ENCODE measurements at regions not wholly inside any gene's neighbourhood (a gene's known extent, or its start where the extent isn't known, plus 50 kb on each side); places are given as distances from the start of the nearest gene placed in this dataset.
"Not testable (repeated sequence)": the region's sequence is repeated elsewhere in the genome, so short reads cannot be mapped to it uniquely, and the experiment has no call there.

DNA sequence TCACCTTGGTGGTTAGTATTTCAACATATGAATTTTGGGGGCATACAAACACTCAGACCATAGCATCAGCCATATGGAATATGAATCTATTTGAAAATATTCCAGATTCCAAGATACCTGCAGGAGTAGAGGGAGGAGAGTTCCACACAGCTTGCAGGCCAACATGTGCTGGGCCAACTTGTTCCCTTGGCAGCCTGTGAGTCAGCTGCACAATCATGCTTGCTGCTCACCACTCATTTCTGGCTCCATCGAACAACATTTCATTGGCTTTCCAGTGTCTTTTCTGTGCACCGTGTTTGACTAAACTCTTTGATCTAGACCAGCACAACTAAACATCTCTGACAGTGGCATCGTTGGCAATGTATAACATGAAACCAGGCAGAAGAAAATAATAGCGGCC, 282.5 kb upstream of the RASGEF1B start:
- DNase-seq = no peak

DNA sequence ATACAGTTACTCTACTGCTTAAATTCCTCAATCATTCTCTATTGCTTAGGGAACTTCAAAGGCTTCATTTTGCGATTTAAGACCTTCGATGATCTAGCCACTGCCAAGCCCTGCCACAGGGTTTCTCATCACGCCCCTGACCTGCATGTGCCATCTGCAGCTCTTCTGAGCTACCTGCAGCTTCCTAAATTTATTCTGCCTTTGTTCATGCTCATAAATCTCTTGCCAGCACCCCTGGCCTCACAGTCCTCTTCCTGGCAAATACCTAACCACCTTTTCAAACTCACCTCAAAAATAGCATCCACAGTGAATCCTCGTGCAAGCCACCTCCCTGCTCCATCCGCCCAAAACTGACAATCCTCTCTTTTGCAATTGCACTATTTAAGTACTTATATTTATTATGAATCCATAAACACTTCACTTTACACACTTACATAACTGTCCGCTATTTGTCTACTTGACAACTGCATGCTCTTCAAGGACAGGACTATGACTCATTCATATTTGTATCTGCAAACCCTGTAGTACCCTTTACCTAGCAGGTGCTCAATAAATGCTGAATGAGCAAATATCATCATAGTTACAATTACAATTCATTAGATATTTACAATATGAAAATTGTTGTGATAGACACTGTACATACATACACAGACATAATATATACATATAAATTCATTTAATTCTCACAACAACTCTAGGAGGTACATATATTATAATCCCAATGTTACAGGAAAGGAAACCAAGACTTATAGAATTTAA, 280.0 kb upstream of the RASGEF1B start:
- DNase-seq = no peak

DNA sequence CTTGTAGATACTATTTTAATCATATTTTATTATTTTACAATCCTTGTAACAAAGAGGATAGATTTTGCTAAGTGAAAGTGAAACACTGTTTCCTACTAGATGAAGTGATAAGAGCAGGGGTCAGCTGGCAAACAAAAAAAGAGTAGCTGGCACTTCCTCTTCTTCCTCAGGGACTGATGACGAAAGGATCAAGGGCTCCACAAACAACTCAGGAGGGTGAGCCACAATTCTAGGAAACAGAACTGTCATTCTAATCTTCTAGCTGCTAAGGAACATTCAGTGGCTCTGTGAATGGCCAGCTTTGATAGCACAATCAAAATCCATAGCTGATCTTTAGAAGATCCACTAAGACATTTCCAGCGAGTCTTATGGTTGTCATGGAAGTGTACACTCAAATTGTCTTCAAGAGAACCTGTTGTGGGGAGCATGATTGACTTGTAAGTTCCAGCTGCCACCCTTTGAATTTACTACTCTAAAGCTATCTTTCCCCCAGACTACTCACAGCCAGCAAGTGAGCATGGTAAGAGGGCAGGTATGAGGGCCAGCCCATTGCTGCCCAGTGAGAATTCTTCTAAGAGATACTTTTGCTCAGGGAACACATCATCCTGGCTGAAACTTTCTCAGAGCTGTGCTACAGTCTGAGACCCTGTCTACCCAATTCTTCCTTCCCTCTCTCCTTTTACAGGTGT, 275.7 kb upstream of the RASGEF1B start:
- peak; percentile 31 for DNase-seq

DNA sequence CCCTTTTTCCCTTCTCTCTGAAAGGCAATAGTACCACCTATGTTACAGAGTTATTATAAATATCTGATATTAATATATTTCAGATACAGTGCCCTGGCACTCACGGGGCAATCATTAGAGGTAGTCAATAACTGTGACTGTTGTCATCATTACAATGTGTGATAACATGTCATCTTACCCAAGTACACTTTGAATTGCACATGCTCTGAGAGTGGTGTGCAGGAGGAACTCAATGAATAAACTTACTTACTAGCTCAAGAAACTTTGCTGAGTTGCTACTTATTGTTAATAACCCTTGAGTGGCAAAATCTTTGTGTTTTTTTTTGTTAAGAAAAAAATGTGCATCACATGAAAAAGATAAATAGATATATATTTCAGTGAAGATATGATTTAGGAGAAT, 275.1 kb upstream of the RASGEF1B start:
- DNase-seq = no peak

DNA sequence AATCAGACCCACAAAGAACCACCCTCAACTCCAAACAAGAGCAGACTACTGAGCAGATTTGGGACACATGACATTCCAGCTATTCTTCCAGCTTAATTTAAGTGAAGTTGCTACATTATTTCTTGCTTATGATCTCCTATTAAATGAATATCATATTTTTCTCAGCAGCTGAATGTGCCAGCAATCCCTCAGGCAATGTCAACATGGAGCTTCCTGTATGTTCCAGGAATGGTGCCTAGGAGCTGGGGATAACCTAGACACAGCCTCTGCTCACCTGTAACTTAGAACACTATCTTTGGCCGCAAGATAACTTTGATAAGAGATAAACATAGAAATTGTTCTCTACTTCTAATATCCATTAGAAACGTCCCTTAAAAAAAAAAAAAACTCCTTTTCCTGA, 274.4 kb upstream of the RASGEF1B start:
- DNase-seq = no peak

DNA sequence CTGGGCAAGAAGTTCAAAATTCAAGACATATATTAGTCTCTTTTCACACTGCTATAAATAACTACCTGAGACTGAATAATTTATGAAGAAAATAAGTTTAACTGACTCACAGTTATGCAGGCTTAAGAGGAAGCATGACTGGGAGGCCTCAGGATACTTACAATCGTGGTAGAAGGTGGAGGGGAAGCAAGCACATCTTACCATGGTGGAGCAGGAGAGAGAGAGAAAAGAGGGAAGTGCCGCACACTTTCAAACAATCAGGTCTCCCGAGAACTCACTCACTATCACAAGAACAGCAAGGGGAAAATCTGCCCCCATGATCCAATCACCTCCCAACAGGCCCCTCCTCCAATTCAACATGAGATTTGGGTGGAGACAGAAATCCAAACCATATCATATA, 273.3 kb upstream of the RASGEF1B start:
- DNase-seq = no peak

DNA sequence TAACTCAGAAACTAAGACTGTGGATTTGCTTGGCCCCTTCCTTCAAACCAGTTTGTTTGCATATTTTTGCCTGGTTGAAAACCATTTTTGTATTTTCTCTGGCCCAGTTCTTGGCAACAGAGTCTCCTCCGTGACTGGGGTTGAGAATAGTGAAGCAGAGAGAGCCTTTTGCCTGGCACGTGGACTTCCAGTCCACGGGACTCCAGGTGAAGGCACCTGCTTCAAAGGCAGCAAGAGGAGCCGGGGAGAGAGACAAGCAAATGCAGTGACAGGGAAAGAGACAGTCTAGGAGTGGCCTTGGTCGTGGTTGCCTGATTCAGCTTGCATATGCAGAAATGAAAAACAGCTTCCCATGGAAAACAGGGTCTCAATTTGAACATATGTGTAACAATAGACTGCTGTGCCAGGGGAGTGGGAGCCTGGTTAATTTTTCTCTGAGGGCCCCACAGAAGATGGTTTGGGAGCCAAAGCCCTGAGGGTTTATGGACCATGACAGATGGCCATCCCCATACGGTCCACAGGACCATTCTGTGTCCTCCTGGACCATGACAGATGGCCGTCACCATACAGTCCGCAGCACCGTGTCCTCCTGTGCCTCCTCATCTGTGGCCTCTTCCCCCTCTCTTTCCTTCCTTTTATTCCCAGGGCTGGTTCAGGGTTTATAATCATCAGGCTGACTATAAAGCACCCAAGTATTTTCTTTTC, 272.2 kb upstream of the RASGEF1B start:
- no peak for DNase-seq

DNA sequence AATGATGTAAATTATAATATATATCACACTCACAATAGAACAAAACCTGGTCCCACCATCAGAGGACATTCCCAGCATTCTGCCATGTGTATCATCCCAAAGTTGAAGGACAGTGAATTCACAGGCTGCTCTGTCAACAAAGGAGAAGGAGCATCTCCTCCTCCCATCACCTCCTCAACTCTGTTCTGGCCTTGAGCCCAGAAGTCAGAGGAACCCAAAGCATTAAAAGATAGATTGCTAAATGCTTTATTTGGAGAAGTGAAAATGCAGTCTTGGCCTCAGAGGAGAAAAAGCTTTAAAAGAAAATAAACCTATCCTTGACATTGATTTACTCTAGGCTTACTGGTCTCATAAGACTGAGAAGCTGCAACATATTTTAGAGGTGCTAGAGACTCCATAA, 268.8 kb upstream of the RASGEF1B start:
- DNase-seq = no peak

DNA sequence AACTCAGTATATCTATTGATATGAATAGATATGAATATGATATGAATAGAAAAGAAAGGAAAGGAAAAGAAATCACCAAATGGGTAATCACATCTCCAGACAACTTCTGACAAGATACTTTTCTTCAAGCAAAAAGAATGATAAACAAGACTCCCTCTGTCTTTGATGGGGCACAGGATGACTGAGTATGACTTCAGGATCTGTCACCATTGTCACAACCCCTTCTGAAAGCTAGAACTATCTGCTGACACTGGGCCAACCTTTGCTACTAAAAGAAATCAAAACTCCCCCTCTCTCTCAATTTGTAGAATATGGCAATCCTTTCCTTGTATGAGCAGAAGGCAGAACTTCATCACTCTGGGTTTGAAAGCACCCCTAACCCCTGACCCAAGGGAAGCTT, 267.2 kb upstream of the RASGEF1B start:
- DNase-seq = no peak

DNA sequence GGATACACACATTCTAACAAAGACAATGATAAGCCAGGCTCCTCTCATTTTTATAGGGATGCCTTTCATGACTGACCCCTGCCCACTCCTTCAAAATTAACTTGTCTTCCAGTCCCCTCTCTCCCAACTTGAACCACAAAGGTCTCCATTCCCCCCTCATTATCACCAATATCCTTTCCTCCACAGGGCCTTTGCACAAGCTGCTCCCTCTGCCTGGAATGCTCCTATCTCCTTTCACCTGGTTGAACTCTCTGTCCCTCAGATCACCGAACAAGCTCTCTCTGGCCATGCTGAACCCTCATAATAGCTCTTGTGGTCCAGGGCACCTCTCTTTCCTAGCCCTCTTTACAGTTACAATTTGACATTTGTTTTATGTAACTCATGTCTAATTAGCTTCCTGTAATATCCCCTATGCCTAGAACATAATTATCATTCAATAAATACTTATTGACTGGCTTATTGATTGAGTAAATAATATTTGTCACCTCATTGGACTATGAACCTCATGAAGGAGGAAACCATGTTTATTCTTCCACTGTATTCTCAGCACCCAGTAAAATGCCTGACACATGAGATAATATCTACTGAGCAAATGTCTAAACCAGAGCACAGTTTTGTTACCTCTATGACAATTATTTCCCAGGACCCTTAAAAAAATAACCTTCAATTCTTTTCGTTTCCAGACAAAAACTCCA, 266.3 kb upstream of the RASGEF1B start:
- no peak for DNase-seq

DNA sequence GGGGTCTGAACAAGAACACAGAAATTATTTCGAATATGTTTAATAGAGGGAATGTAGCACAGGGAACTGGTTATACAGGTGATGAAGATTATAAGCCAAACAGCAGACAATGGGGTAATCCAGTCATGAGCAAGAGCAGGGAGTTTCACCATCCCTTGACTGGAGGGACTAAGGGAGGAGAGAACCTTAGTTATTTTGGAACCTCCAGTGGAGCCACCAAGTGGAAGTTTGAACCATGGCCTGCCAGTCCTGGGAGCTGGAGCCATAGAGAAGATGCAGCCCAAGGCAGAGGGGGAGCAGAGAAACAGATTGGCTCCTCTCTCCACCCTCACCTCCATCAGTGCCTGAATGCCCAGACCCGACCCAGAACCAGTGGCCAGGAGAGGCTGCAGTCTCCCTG, 264.6 kb upstream of the RASGEF1B start:
- no peak for DNase-seq

DNA sequence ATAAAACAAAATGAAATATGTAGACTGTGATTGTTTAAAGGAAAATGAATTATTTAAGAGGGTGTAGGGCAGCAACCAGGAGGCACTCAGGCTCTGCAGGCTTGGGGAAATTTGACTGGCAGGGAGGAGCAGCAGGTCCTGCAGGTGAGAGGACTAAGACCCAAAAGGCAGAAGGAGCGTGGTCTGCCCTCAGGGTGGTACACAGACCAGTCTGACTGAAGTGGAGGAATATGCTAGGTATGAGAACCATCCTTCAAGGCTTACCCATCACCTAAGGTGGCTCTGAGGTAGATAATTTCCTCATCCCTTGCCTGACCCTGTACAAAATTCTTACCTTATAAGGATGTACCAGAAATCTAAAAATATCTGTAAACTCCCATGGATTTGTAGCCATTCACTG, 261.3 kb upstream of the RASGEF1B start:
- DNase-seq = no peak

DNA sequence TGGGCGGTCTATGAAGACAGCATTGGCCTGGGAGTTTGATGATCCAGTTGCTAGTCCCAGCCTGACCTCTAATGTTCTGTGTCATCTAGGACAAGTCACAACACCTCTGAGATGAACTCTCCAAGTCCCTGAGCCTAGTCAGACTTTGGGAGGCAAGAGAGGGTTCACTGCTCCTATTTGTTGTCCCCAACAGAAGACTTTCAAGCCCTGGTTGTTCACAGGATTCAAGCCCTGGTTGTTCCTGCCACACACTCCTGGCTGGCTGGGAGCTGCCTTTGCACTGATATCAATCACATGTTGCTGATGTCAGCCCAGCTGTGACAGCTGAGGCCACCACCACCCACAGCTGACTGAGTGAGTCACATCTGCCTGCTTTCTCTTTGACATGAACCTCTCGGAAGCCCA, 253.2 kb upstream of the RASGEF1B start:
- peak; percentile 40 for DNase-seq

DNA sequence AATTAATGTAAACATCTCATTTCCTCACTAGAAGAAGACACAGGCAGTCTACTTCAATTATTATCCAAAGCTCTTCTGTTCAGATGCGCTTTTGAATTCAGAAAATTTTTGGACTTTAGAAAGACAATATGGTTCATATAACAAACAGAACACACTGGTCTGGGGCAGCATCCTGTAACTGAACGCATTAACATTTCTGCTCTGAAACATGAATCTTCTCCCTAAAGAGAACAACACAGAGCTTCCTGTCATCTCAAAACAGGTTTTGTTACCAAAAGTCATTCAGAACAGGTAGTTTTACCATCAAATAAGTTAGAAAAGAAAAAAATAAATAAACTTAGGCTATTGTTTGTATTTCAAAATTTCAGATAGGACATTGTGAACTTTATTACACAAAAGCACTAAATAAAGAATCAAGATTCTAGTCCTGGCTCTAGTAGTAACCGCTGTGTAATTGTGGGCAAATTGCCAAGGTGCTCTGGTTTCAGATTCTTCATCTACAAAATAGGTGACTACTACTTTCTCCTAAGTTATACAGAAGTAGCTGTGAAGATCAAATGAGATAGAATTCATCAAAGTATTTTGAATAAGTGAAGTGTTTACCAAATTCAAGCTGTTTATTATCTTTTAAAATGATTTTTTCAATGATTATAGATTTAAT, 252.3 kb upstream of the RASGEF1B start:
- DNase-seq = no peak

DNA sequence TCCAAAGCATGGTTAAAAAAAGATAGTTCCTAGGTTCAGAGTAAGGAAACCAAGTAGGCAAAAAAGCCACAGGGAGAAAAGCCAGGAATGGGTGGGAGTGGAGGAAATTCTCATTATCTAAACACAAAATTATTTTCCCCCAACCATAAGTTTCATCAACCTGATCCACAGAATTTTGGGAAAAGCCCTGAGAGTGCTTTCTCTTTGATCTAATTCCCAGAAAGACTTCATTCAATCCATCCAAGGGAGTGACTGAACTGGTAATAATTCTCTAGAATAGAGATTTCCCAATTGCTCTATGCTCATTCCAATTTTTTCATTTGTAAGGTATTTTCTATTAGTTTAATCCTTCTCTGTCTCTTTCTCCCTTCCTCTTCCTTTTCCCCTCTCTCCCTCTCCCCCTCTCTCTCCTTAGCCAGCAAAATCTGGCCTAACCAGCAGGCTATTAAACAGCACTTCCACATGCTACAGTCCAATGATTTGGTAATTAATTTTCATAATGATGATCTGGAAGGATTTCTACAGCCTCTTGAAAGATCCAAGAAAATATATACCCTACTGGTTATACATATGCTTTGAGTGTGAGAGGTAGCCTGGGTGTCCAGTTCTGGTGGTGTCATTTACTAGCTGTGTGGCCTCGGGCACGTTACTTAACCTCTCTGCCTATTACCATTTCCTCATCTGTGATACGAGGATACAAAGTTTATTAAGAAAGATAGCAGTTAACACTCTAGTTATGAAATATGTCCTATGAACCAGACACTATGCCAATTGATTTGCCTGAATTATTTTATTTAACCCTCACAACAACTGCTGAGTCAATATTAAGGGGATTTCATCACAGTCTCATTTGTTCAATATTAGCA, 251.5 kb upstream of the RASGEF1B start:
- no peak for DNase-seq

DNA sequence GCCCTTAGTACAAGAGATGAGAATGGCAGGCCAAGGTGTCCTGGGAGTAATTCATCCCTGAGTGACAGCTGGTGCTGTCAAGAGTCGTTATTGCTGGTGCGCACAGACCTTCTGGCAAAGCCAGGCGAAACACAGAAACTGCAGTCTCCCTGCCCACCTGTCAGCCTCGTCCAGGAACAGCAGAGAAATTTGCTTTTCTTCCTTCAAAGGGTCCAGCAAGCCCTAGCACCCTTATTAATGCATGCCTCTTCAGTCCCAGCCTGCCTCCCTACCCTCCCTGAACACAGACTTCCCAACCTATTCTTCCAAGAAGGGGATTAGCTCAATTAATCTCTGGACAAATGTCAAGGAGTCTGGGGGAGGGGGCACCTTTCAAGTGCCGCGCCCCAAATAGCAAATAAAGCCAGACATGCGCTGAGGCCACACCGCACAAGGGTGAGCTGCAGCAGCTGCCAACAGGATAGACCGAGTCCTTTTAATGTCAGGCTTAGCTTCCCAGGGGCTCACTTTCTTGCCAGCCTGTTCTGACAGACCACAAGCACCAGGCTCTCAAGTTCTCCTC, 250.7 kb upstream of the RASGEF1B start:
- no peak for DNase-seq

DNA sequence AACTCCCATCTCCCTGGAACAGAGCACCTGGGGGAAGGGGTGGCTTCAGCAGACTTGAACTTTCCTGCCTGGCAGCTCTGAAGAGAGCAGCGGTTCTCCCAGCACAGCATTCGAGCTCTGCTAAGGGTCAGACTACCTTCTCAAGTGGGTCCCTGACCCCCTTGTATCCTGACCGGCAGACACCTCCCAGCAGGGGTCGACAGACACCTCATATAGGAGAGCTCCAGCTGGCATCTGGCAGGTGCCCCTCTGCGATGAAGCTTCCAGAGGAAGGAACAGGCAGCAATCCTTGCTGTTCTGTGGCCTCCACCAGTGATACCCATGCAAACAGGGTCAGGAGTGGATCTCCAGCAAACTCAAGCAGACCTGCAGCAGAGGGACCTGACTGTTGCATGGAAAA, 244.1 kb upstream of the RASGEF1B start:
- no peak for DNase-seq

DNA sequence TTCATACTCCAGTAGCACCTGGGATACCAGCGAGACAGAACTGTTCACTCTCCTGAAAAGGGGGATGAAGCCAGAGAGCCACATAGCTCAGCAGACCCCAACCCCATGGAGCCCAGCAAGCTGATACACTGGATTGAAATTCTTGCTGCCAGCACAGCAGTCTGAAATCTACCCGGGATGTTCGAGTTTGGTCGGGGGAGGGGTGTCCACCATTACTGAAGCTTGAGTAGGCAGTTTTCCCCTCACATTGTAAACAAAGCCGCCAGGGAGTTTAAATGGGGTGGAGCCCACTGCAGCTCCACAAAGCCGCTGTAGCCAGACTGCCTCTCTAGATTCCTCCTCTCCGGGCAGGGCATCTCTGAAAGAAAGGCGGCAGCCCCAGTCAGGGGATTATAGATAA, 243.7 kb upstream of the RASGEF1B start:
- not testable (repeated sequence) for DNase-seq

DNA sequence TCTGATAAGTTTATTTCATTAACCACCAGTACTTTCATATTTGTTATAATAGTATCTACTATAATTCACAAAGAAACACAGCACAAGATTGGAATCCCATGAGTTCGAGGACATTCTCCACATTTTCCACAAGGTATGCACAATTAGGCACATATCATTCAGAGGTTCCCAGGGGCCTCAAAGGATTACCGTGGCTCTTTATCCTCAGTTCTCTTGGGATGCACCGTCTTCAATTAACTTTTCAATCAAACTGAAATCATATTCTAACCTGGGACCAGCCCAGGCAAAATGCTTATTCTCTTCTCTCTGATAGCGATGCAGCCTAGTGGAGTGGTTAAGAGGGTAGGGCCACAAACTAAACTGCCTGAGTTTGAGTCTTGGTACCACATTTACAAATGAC, 242.6 kb upstream of the RASGEF1B start:
- no peak for DNase-seq

DNA sequence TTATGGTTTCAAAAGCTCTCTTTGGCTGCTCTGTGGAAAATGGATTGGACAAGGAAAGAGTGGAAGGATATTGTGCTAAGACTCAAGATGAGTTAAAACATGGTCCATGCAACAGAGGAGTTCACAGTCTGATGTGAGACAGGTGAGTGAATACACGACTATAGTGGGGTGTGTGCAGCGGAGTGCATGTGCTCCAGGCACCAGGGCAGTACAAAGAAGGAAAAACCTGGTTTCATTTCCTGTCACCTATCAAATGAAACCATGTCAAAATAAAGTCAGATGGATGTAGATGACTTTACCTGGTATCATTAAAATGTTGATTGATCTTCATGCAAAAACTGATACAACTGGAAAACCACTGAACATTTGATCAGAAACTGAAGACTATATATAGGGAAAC, 241.0 kb upstream of the RASGEF1B start:
- no peak for DNase-seq

DNA sequence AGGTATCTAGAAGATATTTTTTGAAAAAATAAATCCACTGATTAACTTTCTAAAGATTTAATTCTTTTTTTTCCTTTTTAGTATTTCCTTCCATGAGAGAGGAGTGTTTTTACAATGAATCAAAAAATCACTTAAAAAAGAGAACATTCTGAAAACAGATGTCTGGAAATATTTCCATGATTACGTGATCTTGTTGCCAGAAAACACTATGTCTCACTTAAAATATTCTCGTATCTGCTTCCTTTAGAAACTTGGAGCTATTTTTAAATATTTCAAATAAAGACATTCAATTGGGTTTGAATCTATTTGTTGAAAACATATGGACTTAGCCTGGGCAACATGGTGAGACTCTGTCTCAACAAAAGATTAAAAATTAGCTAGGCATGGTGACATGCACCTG, 232.8 kb upstream of the RASGEF1B start:
- no peak for DNase-seq

DNA sequence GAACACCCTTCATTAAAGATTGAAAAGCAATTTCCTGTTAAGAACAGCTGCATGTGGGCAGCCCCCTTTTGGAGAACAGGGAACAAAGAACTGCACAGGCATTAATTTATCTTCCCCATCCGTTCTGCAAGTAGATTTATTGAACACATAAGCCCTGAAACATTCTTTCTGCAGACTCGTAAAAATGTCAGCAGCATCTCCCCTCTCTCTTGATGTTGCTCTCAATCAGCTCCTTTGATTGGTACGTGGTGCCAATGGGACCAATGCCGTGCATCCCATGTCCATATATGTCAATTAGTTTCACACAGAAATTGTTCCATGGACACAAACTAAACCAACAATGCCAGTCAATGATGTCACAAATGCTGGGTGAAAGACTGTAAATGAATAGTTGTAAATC, 228.5 kb upstream of the RASGEF1B start:
- no peak for DNase-seq

Data from CD4-positive, alpha-beta T cell treated with Interleukin-15 for 1 hour (primary cell).